ENCODE measurements at regions not wholly inside any gene's neighbourhood (a gene's known extent, or its start where the extent isn't known, plus 50 kb on each side); places are given as distances from the start of the nearest gene placed in this dataset.

DNA sequence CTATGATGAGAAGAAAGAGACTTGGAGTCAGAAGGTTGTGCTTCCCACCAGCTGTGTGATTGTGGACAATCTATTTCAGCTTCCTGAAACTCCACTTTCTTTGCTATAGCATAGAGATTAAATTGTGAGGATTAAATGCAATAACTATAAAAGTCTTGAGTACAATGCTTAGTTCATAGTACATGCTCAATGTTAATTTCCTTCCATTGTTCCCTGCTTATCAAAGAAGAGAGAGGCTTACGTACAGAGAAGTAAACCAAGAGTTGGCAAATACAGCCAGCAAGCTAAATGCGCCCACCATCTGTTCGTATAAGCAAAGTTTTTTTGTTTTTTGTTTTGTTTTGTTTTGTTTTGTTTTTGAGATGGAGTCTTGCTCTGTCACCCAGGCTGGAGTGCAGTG lies 317.9 kb upstream of the NFIA start:
- TF ChIP-seq, protein P1, sequence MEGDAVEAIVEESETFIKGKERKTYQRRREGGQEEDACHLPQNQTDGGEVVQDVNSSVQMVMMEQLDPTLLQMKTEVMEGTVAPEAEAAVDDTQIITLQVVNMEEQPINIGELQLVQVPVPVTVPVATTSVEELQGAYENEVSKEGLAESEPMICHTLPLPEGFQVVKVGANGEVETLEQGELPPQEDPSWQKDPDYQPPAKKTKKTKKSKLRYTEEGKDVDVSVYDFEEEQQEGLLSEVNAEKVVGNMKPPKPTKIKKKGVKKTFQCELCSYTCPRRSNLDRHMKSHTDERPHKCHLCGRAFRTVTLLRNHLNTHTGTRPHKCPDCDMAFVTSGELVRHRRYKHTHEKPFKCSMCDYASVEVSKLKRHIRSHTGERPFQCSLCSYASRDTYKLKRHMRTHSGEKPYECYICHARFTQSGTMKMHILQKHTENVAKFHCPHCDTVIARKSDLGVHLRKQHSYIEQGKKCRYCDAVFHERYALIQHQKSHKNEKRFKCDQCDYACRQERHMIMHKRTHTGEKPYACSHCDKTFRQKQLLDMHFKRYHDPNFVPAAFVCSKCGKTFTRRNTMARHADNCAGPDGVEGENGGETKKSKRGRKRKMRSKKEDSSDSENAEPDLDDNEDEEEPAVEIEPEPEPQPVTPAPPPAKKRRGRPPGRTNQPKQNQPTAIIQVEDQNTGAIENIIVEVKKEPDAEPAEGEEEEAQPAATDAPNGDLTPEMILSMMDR (IDR thresholded peaks at IDR 0.05) = no peak
- TF ChIP-seq POLR2AphosphoS5 (IDR thresholded peaks at IDR 0.05) = no peak
